ENCODE measurements at regions not wholly inside any gene's neighbourhood (a gene's known extent, or its start where the extent isn't known, plus 50 kb on each side); places are given as distances from the start of the nearest gene placed in this dataset.
A peak's percentile ranks its signal among the peaks of the same experiment; 100 is the strongest.

GRCh38 chr22:22110548-22111266, 128.1 kb upstream of the TOP3B start:
- peak; percentile 82 for DNase-seq
- Histone ChIP-seq H3K4me3 (ENCODE audit: insufficient read depth, low read depth, low read length) (no peak overlapping the region), H3K27me3 (ENCODE audit: control insufficient read depth, insufficient read depth, low read length) (peaks cover 56% of the 10 kb centered on the region), H3K36me3 (replicated peaks; ENCODE audit: control insufficient read depth, insufficient read depth, low read length) (no peaks in the 10 kb centered on the region)

GRCh38 chr22:22109693-22110466, 127.3 kb upstream of the TOP3B start:
- Histone ChIP-seq H3K36me3 (replicated peaks; ENCODE audit: control insufficient read depth, insufficient read depth, low read length) (no peaks in the 10 kb centered on the region), H3K27me3 (ENCODE audit: control insufficient read depth, insufficient read depth, low read length) (peaks cover 61% of the 10 kb centered on the region), H3K4me3 (ENCODE audit: insufficient read depth, low read depth, low read length) (no peak overlapping the region)
- DNase-seq, result peak; percentile 45

- Histone ChIP-seq H3K27me3 (ENCODE audit: control insufficient read depth, insufficient read depth, low read length) (peaks cover 68% of the 10 kb centered on the region), H3K4me3 (ENCODE audit: insufficient read depth, low read depth, low read length) (no peak overlapping the region), H3K36me3 (replicated peaks; ENCODE audit: control insufficient read depth, insufficient read depth, low read length) (no peaks in the 10 kb centered on the region)
- DNase-seq, result no peak
These were observed 124.3 kb upstream of the TOP3B start for GRCh38 chr22:22106855-22107254.

DNA sequence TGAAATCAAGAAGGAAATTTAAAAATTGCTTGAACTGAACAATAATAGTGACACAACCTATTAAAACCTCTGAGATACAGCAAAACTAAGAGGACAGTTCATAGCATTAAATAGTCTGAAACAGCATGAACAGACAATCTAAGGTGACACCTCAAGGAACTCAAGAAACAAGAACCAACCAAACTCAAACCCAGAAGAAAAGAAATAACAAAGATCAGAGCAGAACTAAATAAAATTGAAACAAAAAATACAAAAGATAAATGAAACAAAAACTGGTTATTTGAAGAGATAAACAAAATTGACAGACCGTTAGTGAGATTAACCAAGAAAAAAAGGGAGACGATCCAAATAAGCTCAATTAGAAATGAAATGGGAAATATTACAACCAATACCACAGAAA, 122.8 kb upstream of the TOP3B start:
- H3K27me3 ChIP-seq (ENCODE audit: control insufficient read depth, insufficient read depth, low read length), result peaks cover 73% of the 10 kb centered on the region
- H3K36me3 ChIP-seq (replicated peaks; ENCODE audit: control insufficient read depth, insufficient read depth, low read length), result no peaks in the 10 kb centered on the region
- H3K4me3 ChIP-seq (ENCODE audit: insufficient read depth, low read depth, low read length), result no peak overlapping the region
- no peak for DNase-seq

DNA sequence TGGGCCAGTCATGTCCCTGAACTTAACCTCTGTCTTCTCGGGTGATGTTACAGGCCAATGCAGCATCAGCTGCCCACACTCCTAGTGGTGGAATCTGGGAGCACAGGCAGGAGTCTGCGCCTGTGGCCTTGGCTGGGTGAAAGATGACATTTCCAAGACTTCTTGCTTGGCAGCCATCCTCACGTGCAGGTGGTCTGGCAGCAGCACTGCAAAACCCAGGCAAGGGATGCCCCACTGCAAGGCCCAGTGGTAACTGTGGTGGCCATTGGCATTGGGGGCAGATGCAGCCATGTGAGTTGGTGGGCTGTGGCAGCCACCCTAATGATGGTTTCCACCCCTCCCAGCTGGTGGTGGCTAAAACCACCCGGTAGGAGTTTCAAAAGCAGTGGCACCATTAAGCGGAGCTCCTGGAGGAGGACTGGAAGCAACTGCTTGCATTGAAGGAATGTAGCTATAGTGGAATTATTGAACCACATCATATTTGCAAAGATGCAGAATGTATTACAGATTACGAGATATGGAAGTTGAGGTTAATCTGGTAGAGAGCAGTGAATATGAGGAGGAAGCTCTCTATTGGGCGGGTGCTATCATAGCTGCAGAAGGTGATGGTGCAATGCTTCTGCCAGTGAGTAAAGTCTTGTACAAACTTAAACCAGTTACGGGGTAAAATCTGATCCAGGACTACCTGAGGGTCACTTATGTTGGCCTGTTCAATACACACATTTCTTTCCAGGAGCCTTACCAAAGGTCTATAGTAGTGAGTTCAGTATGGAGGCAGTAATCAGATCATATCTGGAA, 120.7 kb upstream of the TOP3B start:
- peak; percentile 62 for DNase-seq
- H3K4me3 ChIP-seq (ENCODE audit: insufficient read depth, low read depth, low read length), result no peak overlapping the region
- H3K27me3 ChIP-seq (ENCODE audit: control insufficient read depth, insufficient read depth, low read length), result peaks cover 82% of the 10 kb centered on the region
- no peaks in the 10 kb centered on the region for H3K36me3 ChIP-seq (replicated peaks; ENCODE audit: control insufficient read depth, insufficient read depth, low read length)

- H3K4me3 ChIP-seq (ENCODE audit: insufficient read depth, low read depth, low read length), result no peak overlapping the region
- peak; percentile 52 for DNase-seq
- H3K27me3 ChIP-seq (ENCODE audit: control insufficient read depth, insufficient read depth, low read length), result peaks cover 93% of the 10 kb centered on the region
These were observed 117.5 kb upstream of the TOP3B start for GRCh38 chr22:22099833-22100812.

GRCh38 chr22:22099194-22099486, 116.6 kb upstream of the TOP3B start:
- no peaks in the 10 kb centered on the region for H3K36me3 ChIP-seq (replicated peaks; ENCODE audit: control insufficient read depth, insufficient read depth, low read length)
- no peak for DNase-seq
- H3K4me3 ChIP-seq (ENCODE audit: insufficient read depth, low read depth, low read length), result no peak overlapping the region
- H3K27me3 ChIP-seq (ENCODE audit: control insufficient read depth, insufficient read depth, low read length), result peaks cover 94% of the 10 kb centered on the region

More at GRCh38 chr22:22099833-22100812, 117.5 kb upstream of the TOP3B start:
- H3K36me3 ChIP-seq (replicated peaks; ENCODE audit: control insufficient read depth, insufficient read depth, low read length), result no peaks in the 10 kb centered on the region

GRCh38 chr22:22098457-22099193, 116.0 kb upstream of the TOP3B start:
- no peak for DNase-seq
- Histone ChIP-seq H3K27me3 (ENCODE audit: control insufficient read depth, insufficient read depth, low read length) (peaks cover 95% of the 10 kb centered on the region), H3K4me3 (ENCODE audit: insufficient read depth, low read depth, low read length) (no peak overlapping the region), H3K36me3 (replicated peaks; ENCODE audit: control insufficient read depth, insufficient read depth, low read length) (no peaks in the 10 kb centered on the region)

DNA sequence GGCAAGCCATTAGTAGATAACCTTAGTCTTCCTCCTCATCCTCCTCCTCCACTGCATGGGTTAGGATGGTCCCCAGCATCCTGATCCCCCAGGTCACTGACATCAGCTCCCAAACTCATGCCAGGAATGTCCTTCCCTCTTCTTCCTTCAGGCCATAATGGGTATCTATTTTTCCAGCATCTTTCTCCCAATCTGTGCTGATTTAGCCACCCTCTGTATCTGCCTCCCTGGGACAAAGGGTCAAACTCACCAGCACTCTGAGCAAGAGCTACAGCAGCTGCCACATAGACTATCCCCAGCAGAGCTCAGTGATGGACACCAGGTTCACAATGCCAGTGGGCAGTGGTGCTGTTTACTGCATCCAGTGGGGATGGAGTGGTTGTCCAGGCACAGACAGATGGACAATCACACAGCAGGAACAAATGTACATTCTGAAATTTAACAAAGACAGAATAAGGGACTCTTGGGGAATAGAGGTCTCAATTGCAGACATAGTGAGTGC, 115.2 kb upstream of the TOP3B start:
- Histone ChIP-seq H3K36me3 (replicated peaks; ENCODE audit: control insufficient read depth, insufficient read depth, low read length) (no peaks in the 10 kb centered on the region), H3K27me3 (ENCODE audit: control insufficient read depth, insufficient read depth, low read length) (peaks cover 96% of the 10 kb centered on the region), H3K4me3 (ENCODE audit: insufficient read depth, low read depth, low read length) (no peak overlapping the region)
- DNase-seq, result no peak

GRCh38 chr22:22094921-22095320, 112.3 kb upstream of the TOP3B start:
- no peak for DNase-seq
- Histone ChIP-seq H3K36me3 (replicated peaks; ENCODE audit: control insufficient read depth, insufficient read depth, low read length) (no peaks in the 10 kb centered on the region), H3K4me3 (ENCODE audit: insufficient read depth, low read depth, low read length) (no peak overlapping the region), H3K27me3 (ENCODE audit: control insufficient read depth, insufficient read depth, low read length) (peaks cover 98% of the 10 kb centered on the region)

- H3K4me3 ChIP-seq (ENCODE audit: insufficient read depth, low read depth, low read length), result no peak overlapping the region
- H3K27me3 ChIP-seq (ENCODE audit: control insufficient read depth, insufficient read depth, low read length), result peaks cover 98% of the 10 kb centered on the region
- DNase-seq, result no peak
- H3K36me3 ChIP-seq (replicated peaks; ENCODE audit: control insufficient read depth, insufficient read depth, low read length), result no peaks in the 10 kb centered on the region
These were observed 111.9 kb upstream of the TOP3B start for GRCh38 chr22:22094514-22094913.

DNA sequence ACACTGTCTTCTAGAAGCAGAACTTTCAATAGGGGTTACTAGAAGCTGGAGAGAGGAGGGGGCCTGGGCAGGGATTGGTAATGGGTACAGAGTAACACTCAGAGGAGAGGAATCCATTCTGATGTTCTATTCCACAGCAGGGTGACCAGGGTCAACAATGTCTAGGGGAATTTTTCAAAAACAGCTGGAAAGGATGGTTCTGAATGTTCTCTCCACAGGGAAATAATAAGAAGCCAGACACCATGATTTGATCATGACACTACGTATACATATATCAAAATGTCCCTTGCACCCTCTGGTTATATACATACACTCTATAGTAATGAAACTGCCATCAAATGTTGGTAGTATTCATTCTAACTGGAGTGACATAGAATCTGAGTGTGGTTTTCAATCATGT, 111.2 kb upstream of the TOP3B start:
- Histone ChIP-seq H3K36me3 (replicated peaks; ENCODE audit: control insufficient read depth, insufficient read depth, low read length) (no peaks in the 10 kb centered on the region), H3K4me3 (ENCODE audit: insufficient read depth, low read depth, low read length) (no peak overlapping the region), H3K27me3 (ENCODE audit: control insufficient read depth, insufficient read depth, low read length) (peaks cover 98% of the 10 kb centered on the region)
- no peak for DNase-seq

DNA sequence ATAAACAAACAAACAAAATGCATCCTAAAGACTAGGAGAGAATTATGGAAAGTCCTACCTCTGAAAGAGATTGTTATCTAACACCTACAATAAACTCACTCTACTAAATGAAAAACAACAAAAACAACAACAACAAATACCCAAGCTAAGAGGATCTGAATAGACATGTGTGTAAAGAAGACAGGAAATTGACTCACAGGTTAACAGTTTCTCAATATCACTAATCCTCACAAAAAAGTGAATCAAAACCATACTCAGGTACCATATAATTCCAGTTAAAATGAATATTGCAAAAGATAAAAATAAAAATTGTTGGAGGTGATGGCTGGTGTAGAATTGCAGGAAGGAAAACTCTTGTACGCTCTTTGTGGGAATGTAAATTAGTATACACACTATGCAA, 110.4 kb upstream of the TOP3B start:
- H3K36me3 ChIP-seq (replicated peaks; ENCODE audit: control insufficient read depth, insufficient read depth, low read length), result no peaks in the 10 kb centered on the region
- no peak overlapping the region for H3K4me3 ChIP-seq (ENCODE audit: insufficient read depth, low read depth, low read length)
- peaks cover 98% of the 10 kb centered on the region for H3K27me3 ChIP-seq (ENCODE audit: control insufficient read depth, insufficient read depth, low read length)
- no peak for DNase-seq
